Colonic mucosa (tissue), 4 donors: ENCODE measurements at regions not wholly inside any gene's neighbourhood (a gene's known extent, or its start where the extent isn't known, plus 50 kb on each side); places are given as distances from the start of the nearest gene placed in this dataset.

Experiments used
- DNase-seq: peaks from one replicate; pipeline ENCODE4 v3.0.0-alpha.2; 2020
- H3K27ac ChIP-seq: fragments of 200-600 bp; one replicate; pipeline ENCODE4 v1.8.0; 2021
- H3K27me3 ChIP-seq: fragments of 200-600 bp; one replicate; pipeline ENCODE4 v1.8.0; 2021
- H3K36me3 ChIP-seq: fragments of 200-600 bp; one replicate; pipeline ENCODE4 v1.8.0; 2021
- H3K4me1 ChIP-seq: fragments of 200-600 bp; one replicate; pipeline ENCODE4 v1.8.0; 2021; ENCODE audit warnings: mild to moderate bottlenecking
- H3K4me3 ChIP-seq: fragments of 200-600 bp; one replicate; pipeline ENCODE4 v1.8.0; 2021
- H3K9ac ChIP-seq, 2 donors: one replicate each; pipeline ENCODE4 v1.7.0; 2013; ENCODE audit warnings: control low read depth in 2 of 2, low read depth in 2 of 2, low read length in 2 of 2
- H3K9me3 ChIP-seq: fragments of 200-600 bp; one replicate; pipeline ENCODE4 v1.8.0; 2021
- intact Hi-C: fragments of 100-400 bp; cut with DNase I; formaldehyde crosslinking; loops from one replicate; pipeline ENCODE4 v1.14.1; 2022
- TF ChIP-seq, protein P1 (sequence below): fragments of 200-600 bp; IDR thresholded peaks from one replicate; pipeline ENCODE4 v1.8.0; 2022; ENCODE audit warnings: antibody characterized with exemption, mild to moderate bottlenecking
- donor health status: healthy.
- donor health status: DM: no; HTN: no; CAD: no.
- donor health status: DM: no; HTN: no; CAD: no.

- H3K9me3 ChIP-seq, result no peaks in the 10 kb centered on the region
- no peaks in the 10 kb centered on the region for H3K36me3 ChIP-seq
- no peaks in the 10 kb centered on the region for H3K4me1 ChIP-seq
- H3K4me3 ChIP-seq, result no peak overlapping the region
- no peaks in the 10 kb centered on the region for H3K27me3 ChIP-seq
- no peak for DNase-seq
- no peak overlapping the region for H3K9ac ChIP-seq
- intact Hi-C loops, result no loop called here
- no peak overlapping the region for H3K27ac ChIP-seq
- TF ChIP-seq, protein P1, sequence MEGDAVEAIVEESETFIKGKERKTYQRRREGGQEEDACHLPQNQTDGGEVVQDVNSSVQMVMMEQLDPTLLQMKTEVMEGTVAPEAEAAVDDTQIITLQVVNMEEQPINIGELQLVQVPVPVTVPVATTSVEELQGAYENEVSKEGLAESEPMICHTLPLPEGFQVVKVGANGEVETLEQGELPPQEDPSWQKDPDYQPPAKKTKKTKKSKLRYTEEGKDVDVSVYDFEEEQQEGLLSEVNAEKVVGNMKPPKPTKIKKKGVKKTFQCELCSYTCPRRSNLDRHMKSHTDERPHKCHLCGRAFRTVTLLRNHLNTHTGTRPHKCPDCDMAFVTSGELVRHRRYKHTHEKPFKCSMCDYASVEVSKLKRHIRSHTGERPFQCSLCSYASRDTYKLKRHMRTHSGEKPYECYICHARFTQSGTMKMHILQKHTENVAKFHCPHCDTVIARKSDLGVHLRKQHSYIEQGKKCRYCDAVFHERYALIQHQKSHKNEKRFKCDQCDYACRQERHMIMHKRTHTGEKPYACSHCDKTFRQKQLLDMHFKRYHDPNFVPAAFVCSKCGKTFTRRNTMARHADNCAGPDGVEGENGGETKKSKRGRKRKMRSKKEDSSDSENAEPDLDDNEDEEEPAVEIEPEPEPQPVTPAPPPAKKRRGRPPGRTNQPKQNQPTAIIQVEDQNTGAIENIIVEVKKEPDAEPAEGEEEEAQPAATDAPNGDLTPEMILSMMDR, result no peak
Measured at GRCh38 chr12:116385486-116386217, 108.2 kb upstream of the MED13L start.

GRCh38 chr12:116389326-116389725, 111.8 kb upstream of the MED13L start:
- no peaks in the 10 kb centered on the region for H3K27me3 ChIP-seq
- H3K4me3 ChIP-seq, result no peak overlapping the region
- H3K4me1 ChIP-seq, result no peaks in the 10 kb centered on the region
- TF ChIP-seq, protein P1, result no peak
- H3K9me3 ChIP-seq, result no peaks in the 10 kb centered on the region
- H3K27ac ChIP-seq, result no peak overlapping the region
- intact Hi-C loops, result no loop called here
- H3K36me3 ChIP-seq, result no peaks in the 10 kb centered on the region
- no peak overlapping the region for H3K9ac ChIP-seq
- no peak for DNase-seq

GRCh38 chr12:116389990-116390389, 112.5 kb upstream of the MED13L start:
- no peaks in the 10 kb centered on the region for H3K4me1 ChIP-seq
- intact Hi-C loops, result no loop called here
- H3K9ac ChIP-seq, result no peak overlapping the region
- no peak for DNase-seq
- no peaks in the 10 kb centered on the region for H3K9me3 ChIP-seq
- TF ChIP-seq, protein P1, result no peak
- H3K4me3 ChIP-seq, result no peak overlapping the region
- no peaks in the 10 kb centered on the region for H3K27me3 ChIP-seq
- no peaks in the 10 kb centered on the region for H3K36me3 ChIP-seq
- no peak overlapping the region for H3K27ac ChIP-seq

- Histone ChIP-seq H3K9ac (no peak overlapping the region), H3K4me3 (no peak overlapping the region), H3K9me3 (no peaks in the 10 kb centered on the region), H3K27me3 (no peaks in the 10 kb centered on the region), H3K36me3 (no peaks in the 10 kb centered on the region), H3K4me1 (no peaks in the 10 kb centered on the region), H3K27ac (no peak overlapping the region)
- TF ChIP-seq, protein P1, result no peak
- intact Hi-C loops, result no loop called here
- DNase-seq, result no peak
Measured at GRCh38 chr12:116390401-116391335, 113.2 kb upstream of the MED13L start.

DNA sequence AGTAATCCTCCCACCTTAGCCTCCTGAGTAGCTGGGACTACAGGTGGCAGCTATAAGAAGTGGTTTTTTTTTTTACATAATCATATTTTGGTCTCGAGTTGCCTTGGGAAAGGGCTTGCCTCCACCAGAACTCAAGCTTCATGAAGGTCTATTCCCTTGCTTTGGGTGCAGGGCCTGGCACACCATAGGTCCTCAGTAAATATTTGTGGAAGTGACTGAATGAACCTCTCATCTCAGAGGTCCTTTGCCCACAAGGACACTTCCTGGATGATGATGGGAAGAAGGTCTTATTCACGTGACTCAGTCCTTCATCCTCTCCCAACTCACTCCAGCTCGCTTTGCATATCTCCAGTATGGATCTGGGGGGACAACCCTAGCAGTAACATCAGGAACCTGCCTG, 114.0 kb upstream of the MED13L start:
- H3K27me3 ChIP-seq, result no peaks in the 10 kb centered on the region
- DNase-seq, result no peak
- no peaks in the 10 kb centered on the region for H3K9me3 ChIP-seq
- H3K4me3 ChIP-seq, result no peak overlapping the region
- no peak overlapping the region for H3K9ac ChIP-seq
- H3K27ac ChIP-seq, result no peak overlapping the region
- H3K36me3 ChIP-seq, result no peaks in the 10 kb centered on the region
- TF ChIP-seq, protein P1, result no peak
- H3K4me1 ChIP-seq, result no peaks in the 10 kb centered on the region
- intact Hi-C loops, result no loop called here
